ENCODE measurements at regions not wholly inside any gene's neighbourhood (a gene's known extent, or its start where the extent isn't known, plus 50 kb on each side); places are given as distances from the start of the nearest gene placed in this dataset.
"Not testable (repeated sequence)": the region's sequence is repeated elsewhere in the genome, so short reads cannot be mapped to it uniquely, and the experiment has no call there.

DNA sequence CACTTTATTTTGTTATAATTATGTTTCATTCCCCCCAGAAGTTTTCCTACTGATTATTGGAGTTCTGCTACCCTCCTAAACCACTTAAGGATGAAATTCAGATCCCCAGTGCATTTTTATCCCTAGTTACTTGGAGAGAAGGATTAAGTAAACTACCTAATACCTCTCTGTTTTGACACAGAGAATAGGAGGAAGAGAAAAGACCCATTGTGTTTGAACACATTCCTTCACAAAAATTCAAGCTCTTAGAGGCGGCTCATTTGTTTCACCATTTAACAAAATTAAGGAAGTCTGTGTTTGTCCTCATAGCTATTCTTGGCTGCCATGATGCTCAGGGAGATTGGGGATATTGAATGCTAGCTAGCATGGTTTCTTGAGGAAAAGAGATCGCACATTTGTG lies 492.6 kb downstream of the EBF1 start:
- ATAC-seq, result no peak
- DNase-seq (ENCODE audit: low spot score), result no peak

DNA sequence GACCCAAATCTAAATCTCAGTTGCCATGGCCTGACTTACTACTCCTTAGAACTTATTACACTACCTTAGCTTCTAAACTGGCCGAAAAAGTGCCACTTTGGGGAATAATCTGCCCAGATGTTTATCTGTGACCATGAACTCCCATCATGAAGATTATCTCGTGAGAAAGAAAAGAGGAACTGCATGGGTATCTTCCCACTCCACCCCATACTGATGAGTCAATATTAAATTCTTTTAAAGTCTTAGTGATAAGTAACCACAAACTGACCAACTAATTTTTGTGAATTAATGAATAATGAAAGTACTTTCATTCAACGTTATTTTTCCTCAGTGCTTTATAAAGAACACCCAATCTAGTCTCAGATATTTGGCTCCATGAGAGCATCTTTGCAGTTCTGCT lies 493.5 kb downstream of the EBF1 start:
- ATAC-seq (no peak), DNase-seq (ENCODE audit: low spot score) (no peak)

DNA sequence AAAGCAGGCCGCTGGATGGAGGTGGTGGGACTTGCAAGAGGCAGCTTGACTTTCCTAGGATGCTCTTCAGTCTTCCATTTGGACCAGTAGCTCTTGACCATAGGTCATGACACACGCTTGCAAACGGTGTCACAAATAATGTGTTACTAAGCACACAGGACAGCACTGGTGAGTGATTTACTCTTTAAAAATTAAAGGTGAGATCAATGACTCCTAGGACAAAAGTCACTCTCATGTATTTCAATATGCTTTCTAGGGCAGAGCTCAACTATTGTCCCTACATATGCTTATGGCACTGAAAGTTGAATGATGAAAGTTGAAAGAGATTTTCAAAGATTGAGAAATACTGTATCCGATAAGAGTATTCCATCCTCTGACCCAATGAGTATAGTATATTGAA lies 496.7 kb downstream of the EBF1 start:
- ATAC-seq (peak; percentile 44), DNase-seq (ENCODE audit: low spot score) (no peak)

DNA sequence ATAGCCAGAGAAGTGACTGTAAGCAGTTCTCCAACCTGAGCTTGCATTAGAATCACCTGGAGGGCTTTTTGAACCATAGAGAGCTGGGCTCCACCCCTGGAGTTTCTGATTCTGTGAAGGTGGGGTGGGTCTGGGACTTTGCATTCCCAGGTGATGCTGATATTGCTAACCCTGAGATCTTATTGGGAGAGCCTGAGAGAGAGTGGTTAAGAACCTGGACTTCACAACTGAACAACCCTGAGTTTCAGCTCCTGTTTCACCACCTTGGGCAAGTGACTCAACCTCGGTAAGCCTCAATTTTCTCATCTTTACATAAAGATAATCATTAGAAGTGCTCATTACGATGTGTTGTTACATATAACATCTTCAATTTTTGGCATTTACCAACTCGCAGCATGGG lies 498.6 kb downstream of the EBF1 start:
- DNase-seq (ENCODE audit: low spot score) (no peak), ATAC-seq (no peak)

DNA sequence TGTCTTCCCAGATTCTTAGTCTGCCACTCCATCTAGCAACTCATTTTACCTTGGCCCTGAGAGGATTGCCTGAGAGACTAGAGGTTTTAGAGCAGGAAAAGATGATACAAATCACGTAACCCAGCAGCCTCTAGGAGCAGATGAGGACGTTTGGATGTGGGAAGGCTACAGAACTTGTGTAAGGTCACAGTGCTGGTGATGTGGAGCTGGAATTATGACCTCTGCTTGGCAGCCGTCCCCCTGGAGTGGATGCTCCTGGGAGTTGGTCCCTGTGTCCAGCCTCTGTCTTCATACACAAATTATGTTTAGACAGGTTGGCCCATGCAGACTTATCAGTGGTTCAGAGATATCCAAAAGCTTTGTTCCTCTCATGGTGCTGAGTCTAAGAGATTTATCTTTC lies 499.0 kb downstream of the EBF1 start:
- ATAC-seq (peak; percentile 95), DNase-seq (ENCODE audit: low spot score) (peak; percentile 80)

DNA sequence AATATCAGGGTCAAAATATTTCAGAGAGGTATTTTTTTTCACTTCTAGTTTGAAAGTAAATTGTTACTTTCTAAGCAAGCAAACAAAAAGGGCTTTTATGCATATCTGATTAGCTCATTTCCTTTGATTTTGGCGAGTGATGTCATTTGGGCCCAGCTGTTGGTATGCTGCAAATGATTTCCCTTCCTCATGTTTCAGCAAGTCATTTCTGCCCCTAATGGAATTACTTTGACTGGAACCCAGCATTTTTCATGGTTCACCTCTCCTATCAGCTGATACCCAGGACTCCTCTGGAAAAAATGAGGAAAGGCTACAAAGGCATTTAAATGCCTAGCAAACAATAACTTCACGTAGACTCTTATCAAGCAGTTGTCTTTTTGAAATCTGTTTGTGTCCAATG lies 500.6 kb downstream of the EBF1 start:
- no peak for ATAC-seq
- no peak for DNase-seq (ENCODE audit: low spot score)

DNA sequence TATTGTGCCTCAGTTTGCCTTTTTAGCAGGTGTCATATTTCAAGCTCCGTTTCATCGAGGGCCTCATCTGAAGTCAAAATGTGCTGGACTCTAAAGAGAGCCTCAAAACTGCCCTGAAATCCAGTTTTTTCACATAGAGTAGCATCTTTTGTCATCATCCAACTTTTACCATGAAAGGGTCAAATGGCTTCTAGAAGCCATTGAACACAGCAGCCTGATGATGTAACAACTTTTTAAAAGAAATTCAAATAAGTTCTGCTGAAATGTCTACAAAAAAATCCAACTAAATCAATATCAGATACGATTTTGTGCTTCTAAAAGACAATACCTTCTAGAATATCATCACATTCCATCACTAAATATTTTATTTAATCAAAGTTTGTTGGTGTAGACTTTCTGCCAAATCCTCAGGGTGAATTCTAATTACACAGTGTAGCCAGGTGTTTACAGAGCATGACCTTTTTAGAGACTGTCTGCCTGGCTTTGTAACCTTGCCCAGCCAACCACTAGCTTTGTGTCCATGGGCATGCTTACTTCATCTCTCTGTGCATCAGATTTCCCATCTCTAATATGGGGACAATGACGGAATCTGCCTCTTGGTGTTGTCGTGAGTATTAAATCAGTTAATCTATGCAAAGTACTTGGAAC lies 505.0 kb downstream of the EBF1 start:
- peak; percentile 97 for ATAC-seq
- peak; percentile 59 for DNase-seq (ENCODE audit: low spot score)

DNA sequence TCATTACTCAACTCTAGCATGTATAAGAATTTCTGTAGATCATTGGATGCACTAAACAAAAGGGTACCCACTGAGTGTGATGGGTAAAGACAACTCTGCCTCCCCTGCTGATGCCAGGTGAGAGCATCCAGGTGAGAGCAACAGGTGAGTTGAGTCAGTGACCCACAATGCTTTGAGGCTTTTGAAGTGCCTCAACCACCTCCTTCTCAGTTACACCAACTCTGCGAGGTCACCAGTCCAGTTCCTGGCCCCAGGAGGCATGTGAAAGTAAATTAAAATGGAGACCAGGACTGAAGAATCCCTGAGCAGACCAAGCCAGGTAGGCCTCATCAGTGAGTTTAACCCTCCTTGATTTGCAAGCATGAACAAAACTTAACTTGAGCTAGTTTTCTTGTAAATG lies 505.8 kb downstream of the EBF1 start:
- no peak for DNase-seq (ENCODE audit: low spot score)
- ATAC-seq, result no peak

DNA sequence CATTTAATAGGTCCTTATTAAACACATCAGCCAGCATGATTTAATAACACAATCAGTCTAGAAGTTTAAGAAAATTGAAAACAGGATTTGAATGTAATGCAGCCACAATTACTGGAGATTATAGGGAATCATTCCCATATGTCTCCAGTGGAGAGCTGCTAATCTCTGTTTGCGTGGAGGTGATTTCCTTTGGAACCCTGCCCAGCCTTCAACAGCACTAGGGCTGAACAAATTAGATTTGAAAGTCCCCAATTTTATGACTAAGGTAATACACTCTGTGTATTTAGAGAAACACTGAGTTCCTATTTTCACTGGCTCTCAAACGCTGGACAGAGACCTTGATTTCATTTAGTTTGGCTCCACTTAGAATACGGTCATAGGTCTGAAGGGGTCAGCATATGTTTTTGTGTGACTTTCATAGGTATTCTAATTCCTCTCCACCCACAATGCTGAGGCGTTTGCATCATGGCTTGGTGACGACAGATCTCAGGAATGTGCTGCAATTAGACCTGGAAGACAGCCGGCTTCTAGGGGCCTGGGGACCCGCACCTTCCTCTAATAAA lies 508.3 kb downstream of the EBF1 start:
- peak; percentile 63 for ATAC-seq
- DNase-seq (ENCODE audit: low spot score), result no peak

DNA sequence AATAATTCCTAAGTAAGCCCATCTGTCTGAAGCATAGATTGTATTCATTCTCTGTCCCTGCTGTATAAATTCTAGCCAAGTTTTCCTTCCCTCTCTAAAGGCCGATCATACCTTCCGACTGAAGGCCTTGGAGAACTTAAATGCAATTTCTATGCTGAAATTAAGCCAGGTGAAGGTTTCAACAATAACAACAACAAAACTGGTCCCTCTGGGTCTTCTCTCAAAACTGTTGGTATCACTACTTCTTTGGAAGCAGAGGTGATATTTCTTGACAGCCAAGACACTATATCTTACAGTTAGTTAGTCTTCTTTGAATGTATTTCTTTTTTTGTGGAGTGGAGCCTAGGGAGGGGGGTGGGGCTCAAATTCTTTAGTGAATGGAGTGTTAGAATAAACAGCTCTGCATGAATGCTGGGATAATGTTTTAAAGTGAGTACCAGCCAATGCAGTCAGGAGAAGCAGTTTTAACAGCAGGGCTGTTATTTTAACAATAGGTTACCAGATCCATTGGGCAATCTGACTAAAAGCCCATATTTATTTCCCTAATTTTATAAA lies 508.9 kb downstream of the EBF1 start:
- DNase-seq (ENCODE audit: low spot score) (no peak), ATAC-seq (no peak)

DNA sequence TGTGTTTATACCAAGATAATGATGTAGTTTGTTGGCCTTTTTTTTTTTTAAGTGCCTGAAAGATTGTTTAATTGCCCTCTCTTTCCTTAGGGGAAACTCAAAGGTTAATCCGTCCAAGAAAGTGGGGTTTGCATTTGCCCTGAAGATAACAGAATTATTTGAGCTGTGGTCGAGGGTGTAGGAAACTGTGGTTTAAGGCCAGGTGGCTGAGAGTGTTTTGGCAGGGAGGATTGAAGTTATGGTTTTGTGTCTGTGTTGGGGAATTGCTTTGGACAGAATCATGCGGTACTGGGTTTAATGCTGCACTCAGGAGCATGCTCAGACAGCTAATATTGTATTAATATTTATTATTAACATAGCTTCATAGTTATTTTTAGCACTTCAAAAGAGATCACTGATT lies 509.8 kb downstream of the EBF1 start:
- ATAC-seq, result no peak
- no peak for DNase-seq (ENCODE audit: low spot score)

DNA sequence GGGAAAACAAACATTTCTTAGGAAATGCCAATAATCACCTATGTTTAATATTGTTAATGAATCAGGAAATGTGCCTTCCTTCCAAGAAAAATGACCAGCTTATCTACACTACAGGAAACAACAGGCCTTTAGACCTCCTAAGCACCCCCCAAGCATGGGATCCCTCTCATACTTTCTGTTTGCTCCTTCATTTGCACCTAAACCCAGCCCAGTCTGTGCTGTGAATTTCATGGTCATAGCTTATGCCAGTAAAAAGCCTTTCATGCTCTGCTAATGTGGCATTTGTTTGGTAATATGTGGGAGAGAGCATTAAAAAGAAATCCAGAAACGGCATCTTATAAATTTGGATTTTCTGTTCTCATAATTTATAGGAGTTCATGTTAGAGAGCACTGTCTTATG lies 511.1 kb downstream of the EBF1 start:
- ATAC-seq (no peak), DNase-seq (ENCODE audit: low spot score) (no peak)

DNA sequence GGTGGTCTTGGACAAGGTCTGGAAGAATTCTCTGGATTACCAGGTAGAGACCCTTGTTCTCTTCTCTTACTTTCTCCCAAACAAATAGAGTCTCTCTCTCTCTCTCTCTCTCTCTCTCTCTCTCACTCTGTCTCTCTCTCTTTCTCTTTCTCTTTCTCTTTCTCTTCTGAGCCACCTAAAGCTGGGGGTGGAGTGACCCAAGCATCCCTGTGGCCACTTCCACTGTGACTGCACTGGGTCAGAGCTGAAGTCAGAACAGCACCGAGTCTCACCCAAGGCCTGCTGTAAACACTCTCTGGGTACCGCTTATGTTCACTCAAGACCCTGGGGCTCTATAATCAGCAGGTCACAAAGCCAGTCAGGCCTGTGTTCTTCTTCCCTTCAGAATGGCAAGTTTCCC lies 513.7 kb downstream of the EBF1 start:
- ATAC-seq (no peak), DNase-seq (ENCODE audit: low spot score) (no peak)

DNA sequence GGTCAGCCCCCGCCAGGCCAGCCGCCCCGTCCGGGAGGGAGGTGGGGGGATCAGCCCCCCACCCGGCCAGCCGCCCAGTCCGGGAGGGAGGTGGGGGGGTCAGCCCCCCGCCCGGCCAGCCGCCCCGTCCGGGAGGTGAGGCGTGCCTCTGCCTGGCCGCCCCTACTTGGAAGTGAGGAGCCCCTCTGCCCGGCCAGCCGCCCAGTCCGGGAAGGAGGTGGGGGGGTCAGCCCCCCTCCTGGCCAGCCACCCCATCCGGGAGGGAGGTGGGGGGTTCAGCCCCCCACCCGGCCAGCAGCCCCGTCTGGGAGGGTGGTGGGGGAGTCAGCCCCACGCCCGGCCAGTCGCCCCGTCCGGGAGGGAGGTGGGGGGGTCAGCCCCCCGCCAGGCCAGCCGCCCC lies 517.0 kb downstream of the EBF1 start:
- ATAC-seq; DNase-seq (ENCODE audit: low spot score): not testable (repeated sequence)

DNA sequence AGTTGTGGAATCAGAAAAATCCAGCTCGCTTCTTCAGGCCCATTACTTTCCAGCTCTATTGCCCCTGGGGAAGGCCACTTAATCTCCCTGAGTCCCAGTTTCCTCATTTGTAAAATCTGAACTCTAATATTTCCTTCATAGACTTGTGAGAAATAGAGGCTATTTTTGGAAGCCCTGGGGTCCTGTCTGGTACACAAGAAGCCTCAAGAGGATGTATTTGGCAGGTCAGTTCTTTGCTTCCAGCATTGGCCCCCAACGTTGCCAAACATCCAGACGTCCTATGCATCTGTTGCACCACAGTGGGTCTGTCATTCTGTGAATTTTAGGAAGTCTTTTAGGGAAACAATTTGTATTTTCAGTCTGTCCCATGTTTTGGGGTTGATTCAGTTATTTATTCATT lies 525.9 kb downstream of the EBF1 start:
- ATAC-seq (no peak), DNase-seq (ENCODE audit: low spot score) (no peak)

DNA sequence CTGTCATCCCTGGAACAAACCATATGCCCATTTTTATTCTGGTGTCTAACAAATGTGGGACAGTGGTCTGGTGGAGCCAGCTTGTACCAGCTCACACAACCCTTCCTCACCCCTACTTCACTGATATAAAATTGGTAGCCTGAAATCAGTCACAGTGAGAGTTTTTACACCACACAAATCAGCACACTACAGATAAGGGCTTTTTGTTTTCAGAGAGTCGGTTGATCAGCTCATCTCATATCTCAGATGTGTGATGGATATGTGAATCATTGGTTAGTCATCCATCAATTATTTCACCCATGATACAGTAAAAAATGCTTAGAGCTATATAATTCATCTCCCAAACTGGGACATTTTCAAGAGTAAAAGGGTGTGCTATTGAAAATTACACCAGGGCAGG lies 529.2 kb downstream of the EBF1 start:
- DNase-seq (ENCODE audit: low spot score) (no peak), ATAC-seq (no peak)

DNA sequence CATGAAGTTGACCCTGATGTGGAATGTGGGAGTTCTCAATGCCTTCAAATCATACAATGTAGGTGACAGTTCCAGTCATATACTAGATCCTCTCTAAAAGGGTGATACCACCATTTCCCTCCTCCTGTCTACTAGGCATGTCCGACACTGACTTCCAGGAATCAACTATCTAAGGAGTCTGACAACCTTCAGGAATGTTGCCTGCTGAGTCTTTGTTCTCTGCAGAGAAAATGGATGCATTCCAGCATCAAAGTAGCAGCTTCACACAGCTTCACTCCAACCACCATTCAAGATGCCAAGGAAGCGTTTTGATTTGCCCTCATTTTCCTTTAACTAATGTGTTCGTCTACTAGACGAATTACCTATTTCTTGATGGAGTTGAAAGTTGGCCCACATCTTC lies 530.2 kb downstream of the EBF1 start:
- ATAC-seq (no peak), DNase-seq (ENCODE audit: low spot score) (no peak)

DNA sequence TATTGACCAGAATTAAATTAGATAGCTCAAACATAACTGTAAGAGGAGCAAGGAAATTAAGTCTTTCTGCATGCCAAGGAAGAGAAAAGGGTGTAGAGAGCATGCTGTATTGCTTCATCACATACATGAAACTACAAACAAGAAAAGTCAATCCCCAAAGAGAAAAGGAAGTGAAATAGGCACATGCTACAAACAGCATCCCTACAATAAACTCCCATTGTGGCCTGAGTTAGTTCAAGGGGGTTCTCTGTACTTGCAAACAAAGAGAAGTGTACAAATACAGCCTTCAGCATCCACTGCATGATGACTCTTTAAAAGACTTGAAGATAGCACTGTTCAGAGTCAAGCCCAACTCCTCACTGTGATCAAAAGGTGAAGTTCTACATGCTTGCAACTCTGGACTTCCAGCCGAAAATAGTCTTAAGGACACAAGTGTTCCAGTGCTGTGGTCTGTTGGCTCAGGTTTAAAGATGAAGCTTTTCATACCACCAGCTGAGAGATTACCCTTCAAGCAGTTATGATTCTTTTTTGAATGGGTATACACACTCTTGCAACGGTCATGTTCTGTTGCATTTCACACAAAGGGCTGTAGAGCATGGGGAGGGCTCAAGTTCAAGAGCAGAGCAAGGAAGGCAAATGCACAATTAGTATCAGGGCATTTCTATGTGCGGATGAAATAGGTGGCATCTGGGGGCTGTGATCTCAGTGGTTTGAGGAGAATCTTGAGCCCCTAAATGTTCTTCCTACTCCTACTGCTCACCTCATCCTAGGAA lies 534.5 kb downstream of the EBF1 start:
- no peak for DNase-seq (ENCODE audit: low spot score)

DNA sequence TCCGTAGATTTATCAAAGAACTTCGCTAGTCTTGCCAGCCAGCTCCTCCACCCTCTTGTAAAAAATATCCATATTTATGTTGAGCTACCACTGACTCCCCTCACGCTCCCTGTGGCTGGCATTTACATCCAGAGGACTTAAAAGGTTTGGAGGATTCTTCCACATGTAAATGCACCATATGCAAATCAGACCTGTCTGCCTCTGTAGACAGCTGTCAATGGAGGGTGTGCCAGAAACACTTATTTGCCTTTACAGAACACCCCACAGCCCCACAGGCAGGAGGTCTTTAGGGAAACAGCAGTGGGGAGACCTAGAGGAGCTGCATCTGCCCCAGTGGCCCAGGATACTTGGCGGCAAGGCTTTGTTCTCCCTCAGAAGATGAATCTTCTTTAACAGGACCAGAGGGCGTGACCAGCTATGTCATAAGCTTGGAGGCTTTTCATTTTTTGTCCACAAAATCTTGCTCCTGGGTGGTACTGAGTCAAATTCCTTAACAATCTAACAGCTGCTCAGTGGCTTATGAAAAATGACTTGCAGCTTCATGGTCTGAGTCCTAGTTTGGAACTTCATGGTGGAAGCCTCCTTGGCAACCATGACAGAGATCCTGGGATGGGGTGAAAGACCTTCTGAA lies 535.8 kb downstream of the EBF1 start:
- no peak for ATAC-seq

More for the DNA sequence above, 534.5 kb downstream of the EBF1 start:
- ATAC-seq, result no peak

DNA sequence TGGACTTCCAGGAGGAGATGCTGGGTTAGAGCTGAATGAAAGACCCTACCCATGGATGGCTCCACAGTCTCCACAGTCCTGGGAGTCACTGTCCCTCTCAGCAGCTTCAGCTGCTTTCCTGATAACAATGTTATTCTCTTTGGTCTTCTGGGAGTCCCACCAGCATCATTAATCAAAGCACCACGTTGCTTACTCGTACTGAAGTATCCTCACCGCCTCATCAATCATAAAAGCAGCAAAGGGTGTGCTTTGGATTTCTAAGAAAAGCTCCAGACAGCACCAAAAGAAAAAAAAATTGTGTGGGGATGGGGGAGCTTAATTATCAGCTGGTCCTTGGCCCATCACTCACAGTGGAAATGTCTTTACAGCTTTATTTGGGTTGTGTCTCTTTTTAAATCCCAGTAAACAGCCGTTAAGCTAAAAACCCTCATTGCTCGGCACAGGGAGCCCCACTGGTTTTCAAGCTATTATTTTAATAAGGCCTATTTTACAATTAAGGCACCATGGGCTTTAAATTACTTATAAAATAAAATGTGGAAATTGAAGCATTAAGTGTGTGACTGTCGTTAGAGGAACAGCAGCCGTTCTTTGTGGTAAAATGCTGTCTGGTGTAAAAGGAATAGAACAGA lies 538.0 kb downstream of the EBF1 start:
- ATAC-seq, result no peak
- no peak for DNase-seq (ENCODE audit: low spot score)

More for the DNA sequence above, 535.8 kb downstream of the EBF1 start:
- no peak for DNase-seq (ENCODE audit: low spot score)

DNA sequence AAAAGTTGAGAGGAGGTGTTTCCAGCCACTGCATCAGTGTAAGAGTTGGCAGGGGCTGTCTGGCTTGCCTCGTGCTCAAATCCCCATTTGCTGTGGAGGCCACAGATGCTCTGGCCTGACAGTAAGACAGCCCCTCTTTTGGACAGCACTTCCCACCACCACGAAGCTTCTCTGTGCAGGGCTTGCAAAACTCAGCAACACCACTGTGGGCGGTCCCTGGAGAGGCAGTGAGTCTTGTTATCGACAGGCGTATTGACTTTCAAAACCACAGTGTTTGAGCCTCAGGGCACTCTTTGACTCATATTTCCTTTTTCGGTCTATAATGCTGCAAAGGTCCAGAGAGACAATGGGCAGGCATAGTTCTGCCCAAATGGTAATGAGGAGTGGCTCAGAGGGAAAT lies 539.5 kb downstream of the EBF1 start:
- ATAC-seq (no peak), DNase-seq (ENCODE audit: low spot score) (no peak)

Measured in left lobe of liver (tissue), 2 donors.